CD14-positive monocyte (primary cell): ENCODE measurements at regions not wholly inside any gene's neighbourhood (a gene's known extent, or its start where the extent isn't known, plus 50 kb on each side); places are given as distances from the start of the nearest gene placed in this dataset.
"Not testable (repeated sequence)": the region's sequence is repeated elsewhere in the genome, so short reads cannot be mapped to it uniquely, and the experiment has no call there.

Experiments used
- DNase-seq, 3 donors: peaks; one replicate each; pipeline ENCODE4 v3.0.0-alpha.2; 2011 to 2022
- H2AFZ ChIP-seq: 2 replicates; pipeline ENCODE4 v1.6.0; 2012; ENCODE audit warnings: mild to moderate bottlenecking, low read depth, low read length, inconsistent platforms; ENCODE audit not compliant: insufficient read depth, poor library complexity, severe bottlenecking
- H3K27ac ChIP-seq, 2 donors: 1 replicate in 1 of 2; 2 replicates in 1 of 2; pipeline ENCODE4 v1.5.1; 2012 to 2013; ENCODE audit warnings: low read length in 2 of 2, control low read depth in 1 of 2, inconsistent platforms in 1 of 2, low read depth in 1 of 2, mild to moderate bottlenecking in 1 of 2
- H3K27me3 ChIP-seq, 2 donors: one replicate each; pipeline versions ENCODE4 v1.6.0 to v1.6.1; 2011 to 2013; ENCODE audit warnings: low read length in 2 of 2; ENCODE audit not compliant: control insufficient read depth in 2 of 2, insufficient read depth in 2 of 2
- H3K36me3 ChIP-seq, 2 donors: replicated peaks in 1 of 2; 1 replicate in 1 of 2; 2 replicates in 1 of 2; pipeline versions ENCODE4 v1.5.1 to v1.6.1; 2012 to 2013; ENCODE audit warnings: low read length in 2 of 2, control low read depth in 1 of 2, inconsistent platforms in 1 of 2, mild to moderate bottlenecking in 1 of 2; ENCODE audit not compliant: insufficient read depth in 2 of 2, control insufficient read depth in 1 of 2
- H3K4me1 ChIP-seq, 2 donors: 1 replicate in 1 of 2; 2 replicates in 1 of 2; pipeline versions ENCODE4 v1.5.1 to v1.6.1; 2012 to 2013; ENCODE audit warnings: low read length in 2 of 2, control low read depth in 1 of 2, inconsistent platforms in 1 of 2, mild to moderate bottlenecking in 1 of 2, moderate library complexity in 1 of 2; ENCODE audit not compliant: insufficient read depth in 2 of 2, control insufficient read depth in 1 of 2
- H3K4me2 ChIP-seq: replicated peaks from 2 replicates; pipeline ENCODE3; 2012; ENCODE audit warnings: low read length, moderate library complexity, mild to moderate bottlenecking; ENCODE audit not compliant: poor library complexity, severe bottlenecking; ENCODE audit errors: extremely low read depth
- H3K4me3 ChIP-seq, 3 experiments: fragments of 200-600 bp in 1 of 3; sonication (generic) in 1 of 3; replicated peaks in 1 of 3; 1 replicate in 2 of 3; 2 replicates in 1 of 3; pipeline ENCODE4 v1.5.1; 2011 to 2013; ENCODE audit warnings: low read length in 3 of 3, mild to moderate bottlenecking in 3 of 3, control low read depth in 2 of 3, low read depth in 2 of 3, inconsistent platforms in 1 of 3, moderate library complexity in 1 of 3
- H3K79me2 ChIP-seq: 2 replicates; pipeline ENCODE4 v1.6.0; 2012; ENCODE audit warnings: mild to moderate bottlenecking, control low read depth, inconsistent platforms, low read length, moderate library complexity; ENCODE audit not compliant: insufficient read depth
- H3K9ac ChIP-seq: 2 replicates; pipeline ENCODE4 v1.6.0; 2017; ENCODE audit warnings: low read length, mild to moderate bottlenecking; ENCODE audit not compliant: insufficient read depth, poor library complexity, severe bottlenecking
- H3K9me3 ChIP-seq, 2 donors: replicated peaks in 1 of 2; 1 replicate in 1 of 2; 2 replicates in 1 of 2; pipeline versions ENCODE4 v1.5.1 to v1.6.1; 2012 to 2013; ENCODE audit warnings: low read length in 2 of 2, control low read depth in 1 of 2; ENCODE audit not compliant: control insufficient read depth in 1 of 2, insufficient read depth in 1 of 2
- H4K20me1 ChIP-seq: 2 replicates; pipeline ENCODE4 v1.6.0; 2012; ENCODE audit warnings: mild to moderate bottlenecking, low read length, control low read depth, moderate library complexity; ENCODE audit not compliant: insufficient read depth
- H3K27ac Mint-ChIP-seq, 7 donors: one replicate each; pipeline ENCODE4 v1.8.0; 2020; ENCODE audit warnings: mild to moderate bottlenecking in 7 of 7, mixed read lengths in 7 of 7, moderate library complexity in 6 of 7, inconsistent platforms in 2 of 7
- H3K27me3 Mint-ChIP-seq, 3 donors: one replicate each; pipeline ENCODE4 v1.8.0; 2021 to 2022; ENCODE audit warnings: low read depth in 3 of 3, mild to moderate bottlenecking in 3 of 3, mixed read lengths in 3 of 3, moderate library complexity in 3 of 3, inconsistent platforms in 1 of 3
- H3K36me3 Mint-ChIP-seq, 2 donors: one replicate each; pipeline ENCODE4 v1.8.0; 2020; ENCODE audit warnings: mixed read lengths in 2 of 2, inconsistent platforms in 1 of 2, mild to moderate bottlenecking in 1 of 2
- H3K4me1 Mint-ChIP-seq: one replicate; pipeline ENCODE4 v1.8.0; 2020; ENCODE audit warnings: mild to moderate bottlenecking, mixed read lengths
- H3K4me3 Mint-ChIP-seq, 2 donors: one replicate each; pipeline ENCODE4 v1.8.0; 2020; ENCODE audit warnings: mild to moderate bottlenecking in 2 of 2, mixed read lengths in 2 of 2, moderate library complexity in 1 of 2
- H3K9me3 Mint-ChIP-seq, 7 donors: one replicate each; pipeline ENCODE4 v1.8.0; 2020 to 2022; ENCODE audit warnings: mixed read lengths in 7 of 7, mild to moderate bottlenecking in 6 of 7, moderate library complexity in 6 of 7, inconsistent platforms in 2 of 7
- CTCF ChIP-seq: fragments of 200-600 bp; IDR thresholded peaks from one replicate; pipeline ENCODE4 v1.8.0; 2022; ENCODE audit warnings: antibody characterized with exemption, mild to moderate bottlenecking
- whole genome bisulfite sequencing: methylation state at CpG from one replicate; pipeline ENCODE4 v1.1.5; 2013; ENCODE audit warnings: missing lambda C conversion rate; ENCODE audit not compliant: insufficient coverage; 5-methylcytosine and 5-hydroxymethylcytosine counted together
- intact Hi-C, 2 donors: fragments of 100-400 bp; cut with micrococcal nuclease; formaldehyde crosslinking; loops; one replicate each; pipeline versions ENCODE4 v1.15.0 to v1.15.1; 2023

- no CpG with 5 or more reads among the region's 3 CpGs for WGBS
- DNase-seq = no peak
- TF ChIP-seq CTCF = no peak
- H3K4me2 ChIP-seq = no peak overlapping the region
- H3K79me2 ChIP-seq = no peaks in the 10 kb centered on the region
- no peaks in the 10 kb centered on the region for H3K36me3 ChIP-seq
- H3K4me3 ChIP-seq = no peak overlapping the region
- Mint-ChIP-seq H3K36me3 (no peaks in the 10 kb centered on the region), H3K27ac (no peak overlapping the region), H3K4me1 (no peaks in the 10 kb centered on the region), H3K27me3 (no peaks in the 10 kb centered on the region), H3K9me3 (peaks cover 0 to 9% (median 3%) of the 10 kb centered on the region in 7 donors), H3K4me3 (no peak overlapping the region)
- no peaks in the 10 kb centered on the region for H4K20me1 ChIP-seq
- no peak overlapping the region for H2AFZ ChIP-seq
- intact Hi-C loops = no loop called here
- no peaks in the 10 kb centered on the region for H3K27me3 ChIP-seq
- H3K9ac ChIP-seq = no peak overlapping the region
- no peaks in the 10 kb centered on the region for H3K9me3 ChIP-seq
- H3K27ac ChIP-seq = no peak overlapping the region
- H3K4me1 ChIP-seq = no peaks in the 10 kb centered on the region
Measured at GRCh38 chr5:33206962-33207506, 233.7 kb upstream of the TARS1 start.

- Histone ChIP-seq H3K4me1 (no peaks in the 10 kb centered on the region), H3K27me3 (no peaks in the 10 kb centered on the region), H3K79me2 (no peaks in the 10 kb centered on the region), H3K9me3 (no peaks in the 10 kb centered on the region), H3K9ac (no peak overlapping the region), H2AFZ (no peak overlapping the region), H3K36me3 (no peaks in the 10 kb centered on the region), H3K27ac (no peak overlapping the region), H3K4me2 (no peak overlapping the region), H3K4me3 (no peak overlapping the region), H4K20me1 (no peaks in the 10 kb centered on the region)
- H3K4me3 Mint-ChIP-seq = no peak overlapping the region
- WGBS = 86% methylated on average over 9 of the region's 9 CpGs
- no peaks in the 10 kb centered on the region for H3K27me3 Mint-ChIP-seq
- H3K27ac Mint-ChIP-seq = no peak overlapping the region
- intact Hi-C loops = no loop called here
- DNase-seq = no peak
- peaks cover 0 to 9% (median 3%) of the 10 kb centered on the region in 7 donors for H3K9me3 Mint-ChIP-seq
- H3K4me1 Mint-ChIP-seq = peaks cover 5% of the 10 kb centered on the region
- TF ChIP-seq CTCF = no peak
- no peaks in the 10 kb centered on the region for H3K36me3 Mint-ChIP-seq
Measured at GRCh38 chr5:33209252-33209651, 231.5 kb upstream of the TARS1 start.

GRCh38 chr5:33210221-33210620, 230.5 kb upstream of the TARS1 start:
- DNase-seq, H4K20me1 ChIP-seq, H3K36me3 ChIP-seq, H2AFZ ChIP-seq, H3K36me3 Mint-ChIP-seq, H3K9ac ChIP-seq, H3K4me3 ChIP-seq, H3K27me3 Mint-ChIP-seq, H3K4me1 ChIP-seq, H3K27me3 ChIP-seq, H3K9me3 Mint-ChIP-seq, H3K9me3 ChIP-seq, H3K27ac ChIP-seq, intact Hi-C loops, H3K4me1 Mint-ChIP-seq, H3K4me3 Mint-ChIP-seq, H3K4me2 ChIP-seq, H3K27ac Mint-ChIP-seq, H3K79me2 ChIP-seq: not testable (repeated sequence)
